Peyer's patch (tissue), 4 donors: ENCODE measurements at regions not wholly inside any gene's neighbourhood (a gene's known extent, or its start where the extent isn't known, plus 50 kb on each side); places are given as distances from the start of the nearest gene placed in this dataset.

Experiments used
- POLR2A ChIP-seq, 2 donors: fragments of 450-650 bp; IDR thresholded peaks; one replicate each; pipeline ENCODE4 v1.5.1; 2017; ENCODE audit warnings: antibody characterized with exemption in 2 of 2, mild to moderate bottlenecking in 2 of 2, moderate library complexity in 2 of 2
- TF ChIP-seq, protein P1 (sequence below), 6 experiments: fragments of 450-650 bp in 4 of 6; fragments of 200-600 bp in 2 of 6; sonication (generic) in 1 of 6; IDR thresholded peaks; one replicate each; pipeline ENCODE4 v1.5.1; 2017 to 2019; ENCODE audit warnings: antibody characterized with exemption in 6 of 6, mild to moderate bottlenecking in 3 of 6, moderate library complexity in 1 of 6

DNA sequence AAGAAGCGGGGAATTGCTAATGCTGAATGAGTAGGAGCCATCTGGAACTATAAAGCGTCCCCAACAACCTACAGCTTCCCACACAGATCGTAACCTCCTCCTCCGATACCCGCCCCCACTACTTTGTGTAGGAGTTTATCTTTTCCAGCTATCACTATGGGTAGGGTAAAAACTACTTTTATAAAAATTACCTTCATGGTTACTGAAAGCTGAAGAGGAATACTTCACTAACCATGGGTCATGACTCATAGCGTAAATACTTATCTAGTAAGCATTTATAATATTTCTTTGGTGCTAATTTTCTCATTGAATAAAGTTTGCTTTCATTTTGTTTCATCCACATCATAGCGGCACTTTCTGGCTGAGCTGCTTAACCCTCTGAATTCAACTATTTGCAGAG, 79.4 kb upstream of the TNIP3 start:
- TF ChIP-seq, protein P1, sequence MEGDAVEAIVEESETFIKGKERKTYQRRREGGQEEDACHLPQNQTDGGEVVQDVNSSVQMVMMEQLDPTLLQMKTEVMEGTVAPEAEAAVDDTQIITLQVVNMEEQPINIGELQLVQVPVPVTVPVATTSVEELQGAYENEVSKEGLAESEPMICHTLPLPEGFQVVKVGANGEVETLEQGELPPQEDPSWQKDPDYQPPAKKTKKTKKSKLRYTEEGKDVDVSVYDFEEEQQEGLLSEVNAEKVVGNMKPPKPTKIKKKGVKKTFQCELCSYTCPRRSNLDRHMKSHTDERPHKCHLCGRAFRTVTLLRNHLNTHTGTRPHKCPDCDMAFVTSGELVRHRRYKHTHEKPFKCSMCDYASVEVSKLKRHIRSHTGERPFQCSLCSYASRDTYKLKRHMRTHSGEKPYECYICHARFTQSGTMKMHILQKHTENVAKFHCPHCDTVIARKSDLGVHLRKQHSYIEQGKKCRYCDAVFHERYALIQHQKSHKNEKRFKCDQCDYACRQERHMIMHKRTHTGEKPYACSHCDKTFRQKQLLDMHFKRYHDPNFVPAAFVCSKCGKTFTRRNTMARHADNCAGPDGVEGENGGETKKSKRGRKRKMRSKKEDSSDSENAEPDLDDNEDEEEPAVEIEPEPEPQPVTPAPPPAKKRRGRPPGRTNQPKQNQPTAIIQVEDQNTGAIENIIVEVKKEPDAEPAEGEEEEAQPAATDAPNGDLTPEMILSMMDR (IDR thresholded peaks at IDR 0.05) = no peak
- no peak for TF ChIP-seq POLR2A (IDR thresholded peaks at IDR 0.05)
